Heart right ventricle (tissue), 16 donors: ENCODE measurements at regions not wholly inside any gene's neighbourhood (a gene's known extent, or its start where the extent isn't known, plus 50 kb on each side); places are given as distances from the start of the nearest gene placed in this dataset.

ENCODE experiments used
- ATAC-seq, 8 donors: fragments of 200-7000 bp; cut with Tn5 transposase; one replicate each; pipeline ENCODE4 v1.9.1; 2020; ENCODE audit warnings: mild to moderate bottlenecking in 8 of 8, moderate library complexity in 8 of 8, moderate number of reproducible peaks in 1 of 8
- DNase-seq, 2 donors: peaks; one replicate each; pipeline ENCODE4 v3.0.0-alpha.2; 2020
- H3K27ac ChIP-seq, 10 donors: fragments of 200-600 bp; sonication (generic) in 2 of 10; one replicate each; pipeline versions ENCODE4 v1.5.0 to v1.8.0; 2020 to 2022; ENCODE audit warnings: mild to moderate bottlenecking in 3 of 10
- H3K27me3 ChIP-seq, 7 donors: fragments of 200-600 bp; one replicate each; pipeline ENCODE4 v1.8.0; 2021 to 2022; ENCODE audit warnings: mild to moderate bottlenecking in 2 of 7
- H3K36me3 ChIP-seq, 9 donors: fragments of 200-600 bp; sonication (generic) in 1 of 9; one replicate each; pipeline versions ENCODE4 v1.5.0 to v1.8.0; 2020 to 2022; ENCODE audit warnings: mild to moderate bottlenecking in 2 of 9
- H3K4me1 ChIP-seq, 9 donors: fragments of 200-600 bp; sonication (generic) in 1 of 9; one replicate each; pipeline versions ENCODE4 v1.5.0 to v1.8.0; 2020 to 2022; ENCODE audit warnings: mild to moderate bottlenecking in 4 of 9
- H3K4me3 ChIP-seq, 10 donors: fragments of 200-600 bp; sonication (generic) in 2 of 10; one replicate each; pipeline versions ENCODE4 v1.5.0 to v1.8.0; 2020 to 2022; ENCODE audit warnings: mild to moderate bottlenecking in 7 of 10, moderate library complexity in 2 of 10
- H3K9me3 ChIP-seq, 11 donors: fragments of 200-600 bp in 10 of 11; sonication (generic) in 2 of 11; one replicate each; pipeline versions ENCODE4 v1.5.0 to v1.8.0; 2013 to 2022; ENCODE audit warnings: mild to moderate bottlenecking in 2 of 11, control low read depth in 1 of 11, moderate library complexity in 1 of 11
- CTCF ChIP-seq, 9 donors: fragments of 200-600 bp; sonication (generic) in 2 of 9; IDR thresholded peaks; one replicate each; pipeline versions ENCODE4 v1.5.0 to v1.8.0; 2021 to 2022; ENCODE audit warnings: antibody characterized with exemption in 9 of 9, mild to moderate bottlenecking in 5 of 9, moderate library complexity in 1 of 9
- WGBS, 2 donors: extraction: QIAGEN DNeasy Blood & Tissue Kit; methylation state at CpG; one replicate each; pipeline ENCODE4 v1.1.7; 2013; ENCODE audit warnings: inconsistent platforms in 1 of 2; 5-methylcytosine and 5-hydroxymethylcytosine counted together
- intact Hi-C, 10 donors: fragments of 100-400 bp; cut with DNase I; formaldehyde crosslinking; loops; one replicate each; pipeline versions ENCODE4 v1.11.1 to v1.14.2; 2022
- donor health status: Arrhythmogenic right ventricular cardiomyopathy.
- donor health status: ischemic (EF 13 %, LVEDD 7.1; RV severe dilation, severe dysfunction).
- donor health status: healthy with polysubstance abuse.
- donor health status: DM: no; HTN: yes; CAD: no.
- donor health status: DM: no; HTN: no; CAD: no.
- donor health status: ischemic (EF 25% LVEDD 6.9; RV normal size, moderate dysfunction).
- donor health status: ischemic (EF 25% LVEDD 5.7; RV mildly dilated, moderate dysfunction).
- donor health status: healthy.
- donor health status: DM: yes; HTN: yes; CAD: no.
- donor health status: Ischemic cardiomyopathy.
- donor health status: ischemic (EF 35%, LVEDD 5.7; RV mildly dilated, moderate dysfunction).
- donor health status: nonischemic (EF 11% LVEDD 7.7; RV severe dilation, severe dysfunction).
- donor health status: DM: yes; HTN: yes; CAD: no.
- donor health status: PGD.
- donor health status: ischemic (EF 29% LVEDD 5.4; RV normal size, mild dysfunction).
- donor health status: nonischemic (EF 23%, LVEDD 6.1; RV moderate dilation, normal function).

GRCh38 chr1:58244872-58245271, 301.7 kb downstream of the OMA1 start:
- ATAC-seq = no peak

GRCh38 chr1:58238846-58239245, 307.7 kb downstream of the OMA1 start:
- no peaks in the 10 kb centered on the region for H3K4me1 ChIP-seq
- ATAC-seq = no peak
- no peaks in the 10 kb centered on the region for H3K36me3 ChIP-seq
- H3K27me3 ChIP-seq = peaks cover 0 to 18% (median 0%) of the 10 kb centered on the region in 7 donors
- WGBS, 2 donors = 33 to 61% methylated on average over 2 of the region's 2 CpGs
- intact Hi-C loops = no loop called here
- no peaks in the 10 kb centered on the region for H3K9me3 ChIP-seq
- DNase-seq = no peak
- no peak overlapping the region for H3K4me3 ChIP-seq
- TF ChIP-seq CTCF (IDR thresholded peaks at IDR 0.05) = no peak
- no peak overlapping the region for H3K27ac ChIP-seq

More at GRCh38 chr1:58244872-58245271, 301.7 kb downstream of the OMA1 start:
- intact Hi-C loops = no loop called here
- DNase-seq = no peak
- no peak for TF ChIP-seq CTCF (IDR thresholded peaks at IDR 0.05)
- no peaks in the 10 kb centered on the region for H3K9me3 ChIP-seq
- WGBS, 2 donors = 65 to 69% methylated on average over 3 of the region's 3 CpGs
- no peak overlapping the region for H3K27ac ChIP-seq
- peaks cover 0 to 22% (median 19%) of the 10 kb centered on the region in 9 donors for H3K4me1 ChIP-seq
- H3K27me3 ChIP-seq = peaks cover 0 to 56% (median 39%) of the 10 kb centered on the region in 7 donors
- H3K4me3 ChIP-seq = no peak overlapping the region
- no peaks in the 10 kb centered on the region for H3K36me3 ChIP-seq

- no peak overlapping the region for H3K4me3 ChIP-seq
- H3K36me3 ChIP-seq = no peaks in the 10 kb centered on the region
- no peaks in the 10 kb centered on the region for H3K4me1 ChIP-seq
- TF ChIP-seq CTCF (IDR thresholded peaks at IDR 0.05) = no peak
- WGBS, 2 donors = 74 to 75% methylated on average over 3 of the region's 3 CpGs
- intact Hi-C loops = no loop called here
- H3K27ac ChIP-seq = no peak overlapping the region
- ATAC-seq (no peak), DNase-seq (no peak)
- H3K9me3 ChIP-seq = no peaks in the 10 kb centered on the region
- peaks cover 0 to 11% (median 0%) of the 10 kb centered on the region in 7 donors for H3K27me3 ChIP-seq
Measured at GRCh38 chr1:58233729-58234128, 312.8 kb downstream of the OMA1 start.

GRCh38 chr1:58231204-58231603, 315.3 kb downstream of the OMA1 start:
- WGBS, 2 donors = 63 to 71% methylated on average over 1 of the region's 1 CpG
- no peak for ATAC-seq
- no peaks in the 10 kb centered on the region for H3K4me1 ChIP-seq
- intact Hi-C loops = no loop called here
- no peak for DNase-seq
- no peak overlapping the region for H3K4me3 ChIP-seq
- no peaks in the 10 kb centered on the region for H3K36me3 ChIP-seq
- TF ChIP-seq CTCF (IDR thresholded peaks at IDR 0.05) = no peak
- H3K9me3 ChIP-seq = no peaks in the 10 kb centered on the region
- no peak overlapping the region for H3K27ac ChIP-seq
- H3K27me3 ChIP-seq = no peaks in the 10 kb centered on the region
